SK-N-SH (cell line): ENCODE measurements at regions not wholly inside any gene's neighbourhood (a gene's known extent, or its start where the extent isn't known, plus 50 kb on each side); places are given as distances from the start of the nearest gene placed in this dataset.

Source experiments
- EZH2phosphoT487 ChIP-seq: fragments of 200-600 bp; sonication (generic); IDR thresholded peaks from 2 replicates; pipeline ENCODE4 v1.6.1; 2017; ENCODE audit warnings: low read depth, mixed run types, mild to moderate bottlenecking, antibody characterized with exemption, moderate library complexity, borderline replicate concordance
- FOXJ3 ChIP-seq: sonication (generic); formaldehyde crosslinking; IDR thresholded peaks from 2 replicates; pipeline ENCODE4 v1.5.1; 2020; ENCODE audit warnings: mild to moderate bottlenecking, missing genetic modification reagents
- MEF2A ChIP-seq: IDR thresholded peaks from 2 replicates; pipeline ENCODE4 v1.4.0; 2012; ENCODE audit warnings: low read depth, borderline replicate concordance
- POLR2AphosphoS5 ChIP-seq: IDR thresholded peaks from 2 replicates; pipeline ENCODE4 v1.6.1; 2012; ENCODE audit warnings: low read depth, low read length
- RAD21 ChIP-seq: IDR thresholded peaks from 2 replicates; pipeline ENCODE4 v1.6.1; 2012; ENCODE audit warnings: mild to moderate bottlenecking, low read length
- TAF1 ChIP-seq: IDR thresholded peaks from 2 replicates; pipeline ENCODE4 v1.6.1; 2012; ENCODE audit warnings: low read depth, mild to moderate bottlenecking, low read length, moderate library complexity, borderline replicate concordance
- TCF12 ChIP-seq: IDR thresholded peaks from 2 replicates; pipeline ENCODE4 v1.4.0; 2012
- TF ChIP-seq, protein P1 (sequence below): IDR thresholded peaks from 2 replicates; pipeline ENCODE4; 2012
- TF ChIP-seq, protein P2 (sequence below): fragments of 200-600 bp; sonication (generic); IDR thresholded peaks from 2 replicates; pipeline ENCODE4 v1.6.1; 2017; ENCODE audit warnings: antibody characterized with exemption, mild to moderate bottlenecking, moderate library complexity
- TF ChIP-seq, protein P3 (sequence below): IDR thresholded peaks from 2 replicates; pipeline ENCODE4 v1.4.0; 2012; ENCODE audit warnings: low read depth, borderline replicate concordance

DNA sequence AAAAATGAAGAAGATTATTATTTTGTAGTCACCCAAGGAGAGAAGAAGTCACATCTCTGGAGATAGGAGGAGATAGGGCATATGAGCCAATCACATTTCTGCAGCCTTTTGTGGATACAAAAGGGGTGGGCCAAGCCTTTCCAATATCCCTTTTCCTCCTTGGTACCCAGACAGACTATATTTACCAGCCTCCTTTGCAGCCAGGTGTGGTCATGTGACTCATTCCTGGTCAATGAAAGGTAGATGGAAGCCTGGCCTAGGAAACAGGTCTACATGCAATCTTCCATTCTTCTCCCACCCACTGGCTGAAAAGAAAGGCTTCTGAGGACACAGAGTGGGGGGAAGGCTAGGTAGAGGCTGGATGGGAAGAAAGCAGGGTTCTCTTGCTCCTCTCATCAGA lies 58.1 kb upstream of the ERG start:
- TF ChIP-seq, protein P1, sequence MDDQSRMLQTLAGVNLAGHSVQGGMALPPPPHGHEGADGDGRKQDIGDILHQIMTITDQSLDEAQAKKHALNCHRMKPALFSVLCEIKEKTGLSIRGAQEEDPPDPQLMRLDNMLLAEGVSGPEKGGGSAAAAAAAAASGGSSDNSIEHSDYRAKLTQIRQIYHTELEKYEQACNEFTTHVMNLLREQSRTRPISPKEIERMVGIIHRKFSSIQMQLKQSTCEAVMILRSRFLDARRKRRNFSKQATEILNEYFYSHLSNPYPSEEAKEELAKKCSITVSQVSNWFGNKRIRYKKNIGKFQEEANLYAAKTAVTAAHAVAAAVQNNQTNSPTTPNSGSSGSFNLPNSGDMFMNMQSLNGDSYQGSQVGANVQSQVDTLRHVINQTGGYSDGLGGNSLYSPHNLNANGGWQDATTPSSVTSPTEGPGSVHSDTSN, result no peak
- no peak for TF ChIP-seq TAF1
- TF ChIP-seq, protein P2, sequence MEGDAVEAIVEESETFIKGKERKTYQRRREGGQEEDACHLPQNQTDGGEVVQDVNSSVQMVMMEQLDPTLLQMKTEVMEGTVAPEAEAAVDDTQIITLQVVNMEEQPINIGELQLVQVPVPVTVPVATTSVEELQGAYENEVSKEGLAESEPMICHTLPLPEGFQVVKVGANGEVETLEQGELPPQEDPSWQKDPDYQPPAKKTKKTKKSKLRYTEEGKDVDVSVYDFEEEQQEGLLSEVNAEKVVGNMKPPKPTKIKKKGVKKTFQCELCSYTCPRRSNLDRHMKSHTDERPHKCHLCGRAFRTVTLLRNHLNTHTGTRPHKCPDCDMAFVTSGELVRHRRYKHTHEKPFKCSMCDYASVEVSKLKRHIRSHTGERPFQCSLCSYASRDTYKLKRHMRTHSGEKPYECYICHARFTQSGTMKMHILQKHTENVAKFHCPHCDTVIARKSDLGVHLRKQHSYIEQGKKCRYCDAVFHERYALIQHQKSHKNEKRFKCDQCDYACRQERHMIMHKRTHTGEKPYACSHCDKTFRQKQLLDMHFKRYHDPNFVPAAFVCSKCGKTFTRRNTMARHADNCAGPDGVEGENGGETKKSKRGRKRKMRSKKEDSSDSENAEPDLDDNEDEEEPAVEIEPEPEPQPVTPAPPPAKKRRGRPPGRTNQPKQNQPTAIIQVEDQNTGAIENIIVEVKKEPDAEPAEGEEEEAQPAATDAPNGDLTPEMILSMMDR, result no peak
- TF ChIP-seq RAD21, result no peak
- no peak for TF ChIP-seq MEF2A
- no peak for TF ChIP-seq FOXJ3 (CRISPR knock-in tag)
- TF ChIP-seq, protein P3, sequence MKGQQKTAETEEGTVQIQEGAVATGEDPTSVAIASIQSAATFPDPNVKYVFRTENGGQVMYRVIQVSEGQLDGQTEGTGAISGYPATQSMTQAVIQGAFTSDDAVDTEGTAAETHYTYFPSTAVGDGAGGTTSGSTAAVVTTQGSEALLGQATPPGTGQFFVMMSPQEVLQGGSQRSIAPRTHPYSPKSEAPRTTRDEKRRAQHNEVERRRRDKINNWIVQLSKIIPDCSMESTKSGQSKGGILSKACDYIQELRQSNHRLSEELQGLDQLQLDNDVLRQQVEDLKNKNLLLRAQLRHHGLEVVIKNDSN, result no peak
- no peak for TF ChIP-seq EZH2phosphoT487
- TF ChIP-seq POLR2AphosphoS5, result no peak
- no peak for TF ChIP-seq TCF12
